Activated naive CD8-positive, alpha-beta T cell treated with anti-CD3 and anti-CD28 coated beads for 36 hours (primary cell): ENCODE measurements at regions not wholly inside any gene's neighbourhood (a gene's known extent, or its start where the extent isn't known, plus 50 kb on each side); places are given as distances from the start of the nearest gene placed in this dataset.
"Not testable (repeated sequence)": the region's sequence is repeated elsewhere in the genome, so short reads cannot be mapped to it uniquely, and the experiment has no call there.

ENCODE experiments used
- DNase-seq: peaks from one replicate; pipeline ENCODE4 v3.0.0; 2021
- H3K27ac Mint-ChIP-seq: one replicate; pipeline ENCODE4 v1.8.0; 2022; ENCODE audit warnings: mild to moderate bottlenecking, moderate library complexity, mixed read lengths
- H3K27me3 Mint-ChIP-seq: one replicate; pipeline ENCODE4 v1.8.0; 2022; ENCODE audit warnings: mild to moderate bottlenecking, mixed read lengths
- H3K36me3 Mint-ChIP-seq: one replicate; pipeline ENCODE4 v1.8.0; 2021; ENCODE audit warnings: mild to moderate bottlenecking, mixed read lengths
- H3K4me1 Mint-ChIP-seq: one replicate; pipeline ENCODE4 v1.8.0; 2021; ENCODE audit warnings: mixed read lengths
- H3K4me3 Mint-ChIP-seq: one replicate; pipeline ENCODE4 v1.8.0; 2022; ENCODE audit warnings: mild to moderate bottlenecking, moderate library complexity, mixed read lengths
- H3K9me3 Mint-ChIP-seq: one replicate; pipeline ENCODE4 v1.8.0; 2022; ENCODE audit warnings: mixed read lengths

DNA sequence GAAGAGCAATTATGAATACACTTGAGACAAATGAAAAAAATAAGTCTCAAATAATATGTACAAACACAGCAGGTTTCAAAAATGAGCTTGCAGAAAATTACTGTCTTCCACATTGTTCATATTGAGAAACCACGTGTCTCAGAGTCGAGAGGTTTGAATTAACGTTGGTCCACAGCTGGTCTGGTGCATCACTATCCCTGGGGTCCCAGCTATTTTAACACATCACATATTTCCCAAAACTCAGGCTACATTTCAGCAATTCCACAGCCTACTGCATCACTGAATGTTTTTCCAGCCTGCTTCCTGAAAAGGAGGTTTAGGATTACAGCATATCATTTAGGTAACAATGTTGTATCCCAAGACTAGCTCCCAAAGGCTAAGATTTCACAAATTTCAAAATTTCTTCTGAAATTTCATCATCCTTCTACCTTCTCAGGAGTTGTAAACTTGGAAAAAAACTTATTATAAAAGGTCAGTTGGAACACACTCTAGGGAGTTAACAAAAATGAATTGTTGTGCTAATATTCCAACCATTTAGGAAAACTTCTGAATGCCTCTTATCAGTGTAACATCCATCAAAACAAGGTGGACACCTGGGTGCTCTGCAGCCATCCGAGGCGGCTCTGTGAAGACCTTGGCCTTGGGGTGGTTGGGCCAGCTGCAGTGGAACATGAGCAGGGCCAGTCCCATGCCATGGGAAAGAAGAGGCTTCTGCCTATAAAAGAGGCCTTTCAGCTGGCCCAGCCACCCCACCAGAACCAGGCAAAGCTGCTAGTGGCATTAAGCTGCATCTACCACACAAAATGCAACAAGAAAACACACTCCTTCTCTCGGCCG is 198.1 kb upstream of the RBBP8 start:
- DNase-seq, result no peak
- no peaks in the 10 kb centered on the region for H3K36me3 Mint-ChIP-seq
- no peak overlapping the region for H3K27ac Mint-ChIP-seq
- H3K9me3 Mint-ChIP-seq, result no peaks in the 10 kb centered on the region
- peaks cover 3% of the 10 kb centered on the region for H3K27me3 Mint-ChIP-seq
- H3K4me1 Mint-ChIP-seq, result peaks cover 3% of the 10 kb centered on the region
- H3K4me3 Mint-ChIP-seq, result no peak overlapping the region

DNA sequence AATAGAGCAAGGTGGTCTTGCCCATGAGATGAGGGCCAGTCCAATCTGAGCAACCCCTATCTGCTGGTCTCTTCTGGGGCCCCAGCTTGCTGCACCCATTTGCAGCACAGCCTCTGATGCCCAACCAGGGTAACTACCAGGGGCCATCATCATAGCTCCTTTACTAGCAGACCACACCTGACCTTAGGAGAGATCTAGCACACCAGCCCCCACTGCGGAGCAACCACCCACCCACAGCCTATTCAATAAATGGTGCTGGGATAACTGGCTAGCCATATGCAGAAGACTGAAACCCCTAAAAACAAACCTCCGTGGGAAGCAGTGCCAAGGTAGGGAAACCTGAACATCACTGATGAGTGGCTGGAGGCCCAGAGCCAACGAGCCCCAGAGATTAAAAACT is 196.1 kb upstream of the RBBP8 start:
- peaks cover 6% of the 10 kb centered on the region for H3K4me1 Mint-ChIP-seq
- peaks cover under 1% of the 10 kb centered on the region for H3K9me3 Mint-ChIP-seq
- no peak overlapping the region for H3K27ac Mint-ChIP-seq
- no peaks in the 10 kb centered on the region for H3K36me3 Mint-ChIP-seq
- H3K4me3 Mint-ChIP-seq, result no peak overlapping the region
- DNase-seq, result no peak
- H3K27me3 Mint-ChIP-seq, result peaks cover under 1% of the 10 kb centered on the region

DNA sequence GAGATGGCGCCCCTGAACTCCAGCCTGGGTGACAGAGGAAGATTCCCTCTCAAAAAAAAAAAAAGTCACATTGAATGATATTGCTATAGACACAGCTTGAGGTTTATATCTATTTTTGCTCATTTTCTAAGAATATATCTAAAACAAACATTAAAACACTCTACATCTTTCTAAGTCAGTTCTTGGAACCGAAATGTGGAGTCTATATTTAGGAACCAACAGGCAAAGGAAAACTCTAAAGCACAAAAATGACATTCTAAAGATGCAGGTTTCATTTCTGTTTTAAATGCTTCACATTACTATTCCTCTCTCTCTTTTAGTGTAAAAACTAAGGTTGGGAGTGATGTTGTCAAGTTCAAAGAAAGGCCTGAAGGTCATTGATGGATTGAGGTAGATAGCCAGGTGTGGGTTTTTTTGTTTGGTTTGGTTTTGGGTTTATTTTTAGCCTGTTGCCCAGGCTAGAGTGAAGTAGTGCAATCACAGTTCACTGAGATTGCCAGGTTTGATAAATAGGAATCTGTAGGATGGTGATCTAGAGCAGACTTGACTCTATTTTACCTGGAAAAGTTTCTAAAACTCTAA is 194.0 kb upstream of the RBBP8 start:
- H3K9me3 Mint-ChIP-seq, result peaks cover 7% of the 10 kb centered on the region
- no peak overlapping the region for H3K27ac Mint-ChIP-seq
- DNase-seq, result no peak
- no peak overlapping the region for H3K4me3 Mint-ChIP-seq
- peaks cover 6% of the 10 kb centered on the region for H3K4me1 Mint-ChIP-seq
- no peaks in the 10 kb centered on the region for H3K36me3 Mint-ChIP-seq
- H3K27me3 Mint-ChIP-seq, result peaks cover 4% of the 10 kb centered on the region

DNA sequence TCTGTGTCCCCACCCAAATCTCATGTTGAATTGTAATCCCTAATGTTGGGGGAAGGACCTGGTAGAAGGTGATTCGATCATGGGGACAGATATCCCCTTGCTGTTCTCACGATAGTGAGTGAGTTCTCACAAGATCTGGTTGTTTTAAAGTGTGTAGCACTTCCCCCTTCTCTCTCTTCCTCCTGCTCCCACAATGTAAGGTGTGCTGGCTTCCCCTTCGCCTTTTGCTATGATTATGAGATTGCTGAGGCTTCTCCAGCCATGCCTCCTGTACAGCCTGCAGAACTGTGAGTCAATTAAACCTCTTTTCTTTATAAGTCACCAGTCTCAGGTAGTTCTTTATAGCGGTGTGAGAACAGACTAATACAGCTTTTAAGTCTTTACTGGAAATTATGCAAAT is 193.3 kb upstream of the RBBP8 start:
- Mint-ChIP-seq H3K27me3 (peaks cover 4% of the 10 kb centered on the region), H3K36me3 (no peaks in the 10 kb centered on the region), H3K27ac (no peak overlapping the region), H3K4me1 (peaks cover 6% of the 10 kb centered on the region), H3K9me3 (peaks cover 8% of the 10 kb centered on the region), H3K4me3 (no peak overlapping the region)
- no peak for DNase-seq

DNA sequence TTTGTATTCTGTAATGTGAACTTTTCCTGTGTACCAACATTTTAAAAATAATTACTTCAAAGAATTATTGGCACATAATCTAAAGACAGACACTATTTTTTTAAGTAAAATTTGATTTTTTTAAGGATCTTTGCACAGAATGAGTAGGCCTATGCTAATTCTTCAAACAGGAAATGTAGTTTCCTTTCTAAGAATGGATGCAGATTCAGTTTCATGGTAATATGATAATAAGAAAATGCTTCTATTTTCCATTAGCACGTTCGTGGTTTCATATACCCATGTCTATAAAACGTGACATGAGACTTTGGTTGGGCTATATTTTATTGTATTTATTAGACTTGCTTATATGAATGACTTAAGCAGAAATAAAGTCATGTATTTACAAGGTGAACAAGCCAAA is 191.8 kb upstream of the RBBP8 start:
- H3K9me3 Mint-ChIP-seq, result peaks cover 12% of the 10 kb centered on the region
- peaks cover 8% of the 10 kb centered on the region for H3K27me3 Mint-ChIP-seq
- H3K27ac Mint-ChIP-seq, result no peak overlapping the region
- H3K36me3 Mint-ChIP-seq, result no peaks in the 10 kb centered on the region
- peaks cover 6% of the 10 kb centered on the region for H3K4me1 Mint-ChIP-seq
- no peak for DNase-seq
- H3K4me3 Mint-ChIP-seq, result no peak overlapping the region

DNA sequence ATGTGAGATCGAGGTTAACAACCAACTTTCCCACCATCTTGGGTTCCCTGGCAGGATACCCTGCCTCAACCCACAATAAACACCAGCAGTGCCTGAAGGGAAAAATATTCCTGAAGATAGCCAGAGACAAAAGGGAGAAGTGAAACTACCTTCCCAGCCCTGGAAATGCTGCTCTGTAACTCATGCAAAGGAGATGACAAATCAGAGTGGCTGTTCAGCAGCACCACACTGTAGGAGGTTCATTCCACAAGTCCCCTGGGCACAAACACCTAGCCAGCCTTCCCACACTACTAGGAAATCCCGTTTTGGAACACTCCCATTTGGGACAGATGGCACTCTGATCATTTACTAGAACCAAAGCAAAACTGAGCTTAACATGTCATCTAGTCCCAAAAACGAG is 190.7 kb upstream of the RBBP8 start:
- peaks cover 12% of the 10 kb centered on the region for H3K9me3 Mint-ChIP-seq
- peaks cover 6% of the 10 kb centered on the region for H3K4me1 Mint-ChIP-seq
- H3K27ac Mint-ChIP-seq, result no peak overlapping the region
- peaks cover 8% of the 10 kb centered on the region for H3K27me3 Mint-ChIP-seq
- no peak overlapping the region for H3K4me3 Mint-ChIP-seq
- no peak for DNase-seq
- no peaks in the 10 kb centered on the region for H3K36me3 Mint-ChIP-seq

DNA sequence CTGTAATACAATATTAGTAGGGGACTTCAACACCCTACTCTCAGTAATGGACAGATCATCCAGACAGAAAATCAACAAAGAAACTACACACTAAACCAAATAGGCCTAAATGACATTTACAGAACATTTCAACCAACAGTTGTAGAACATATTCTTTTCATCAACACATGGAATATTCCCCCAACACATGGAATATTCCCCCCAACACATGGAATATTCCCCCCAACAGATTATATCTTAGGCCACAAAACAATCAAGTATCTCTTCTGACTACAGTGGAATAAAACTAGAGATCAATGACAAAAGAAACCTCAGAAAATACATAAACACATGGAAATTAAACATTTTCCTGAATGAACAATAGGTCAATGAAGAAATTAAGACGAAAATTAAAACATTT is 187.2 kb upstream of the RBBP8 start:
- Mint-ChIP-seq H3K9me3 (peaks cover 13% of the 10 kb centered on the region), H3K27ac (no peak overlapping the region), H3K4me3 (no peak overlapping the region), H3K4me1 (peaks cover 4% of the 10 kb centered on the region), H3K36me3 (no peaks in the 10 kb centered on the region), H3K27me3 (peaks cover 20% of the 10 kb centered on the region)
- DNase-seq, result no peak

DNA sequence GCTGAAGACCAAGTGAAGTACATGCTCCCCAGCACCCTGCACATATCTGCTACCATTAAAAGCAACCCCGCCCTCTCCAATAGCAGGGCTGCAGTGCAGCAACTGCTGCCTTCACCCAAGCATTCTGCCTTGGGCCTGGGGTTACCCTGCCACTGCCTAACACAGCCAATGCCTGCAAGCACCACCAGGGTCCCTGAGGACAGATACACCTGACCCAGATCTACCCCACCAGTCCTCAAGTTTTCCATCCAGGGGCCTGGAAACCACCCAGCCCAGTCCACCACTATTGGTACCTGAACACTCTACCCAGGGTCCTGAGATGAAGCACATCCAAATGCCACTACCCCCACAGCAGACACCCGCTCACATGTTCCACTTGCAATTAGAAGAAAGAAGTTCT is 181.1 kb upstream of the RBBP8 start:
- Mint-ChIP-seq H3K36me3 (no peaks in the 10 kb centered on the region), H3K9me3 (peaks cover 1% of the 10 kb centered on the region), H3K27me3 (peaks cover 38% of the 10 kb centered on the region), H3K4me3 (no peak overlapping the region), H3K27ac (no peak overlapping the region), H3K4me1 (no peaks in the 10 kb centered on the region)
- DNase-seq, result no peak

DNA sequence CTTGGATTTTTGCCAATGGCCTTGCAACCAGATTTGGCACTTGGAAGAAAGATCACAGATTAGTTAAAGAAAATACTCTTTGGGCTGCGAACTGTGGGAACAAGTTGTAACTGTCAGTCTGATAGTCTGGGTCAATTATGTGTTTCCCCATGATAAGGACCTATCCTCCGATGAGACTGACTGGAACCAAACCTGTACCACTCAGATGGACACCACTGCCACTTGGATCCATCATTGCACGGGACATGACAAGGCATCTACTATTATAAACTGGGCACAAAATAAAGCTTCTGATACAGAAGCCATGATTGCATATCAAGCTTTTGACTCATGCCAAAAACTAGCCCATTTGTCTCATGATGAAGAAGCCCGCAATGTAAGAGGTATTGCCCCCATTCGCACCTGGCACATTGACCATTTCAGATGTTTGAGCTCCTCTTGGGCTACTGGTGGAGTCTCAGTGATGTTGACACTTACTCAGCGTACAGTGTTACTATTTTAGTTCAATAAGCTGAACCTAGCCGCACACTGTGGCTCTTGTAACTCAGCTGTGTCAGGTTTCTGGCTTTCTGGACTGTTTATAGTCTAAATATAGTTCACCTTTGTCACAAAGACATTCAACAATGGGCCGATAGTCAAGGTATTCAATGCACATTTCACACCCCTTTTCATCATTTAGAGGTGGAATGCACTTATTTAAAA is 179.8 kb upstream of the RBBP8 start:
- Mint-ChIP-seq H3K4me3 (no peak overlapping the region), H3K27me3 (peaks cover 31% of the 10 kb centered on the region), H3K4me1 (no peaks in the 10 kb centered on the region), H3K36me3 (no peaks in the 10 kb centered on the region), H3K27ac (no peak overlapping the region), H3K9me3 (no peaks in the 10 kb centered on the region)
- DNase-seq, result no peak

DNA sequence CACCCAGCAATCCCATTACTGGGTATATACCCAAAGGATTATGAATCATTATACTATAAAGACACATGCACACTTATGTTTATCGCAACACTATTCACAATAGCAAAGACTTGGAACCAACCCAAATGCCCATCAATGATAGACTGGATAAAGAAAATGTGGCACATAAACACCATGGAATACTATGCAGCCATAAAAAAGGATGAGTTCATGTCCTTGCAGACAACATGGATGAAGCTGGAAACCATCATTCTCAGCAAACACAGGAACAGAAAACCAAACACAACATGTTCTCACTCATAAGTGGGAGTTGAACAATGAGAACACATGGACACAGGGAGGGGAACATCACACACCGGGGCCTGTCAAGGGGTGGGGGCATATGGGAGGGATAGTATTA is 169.1 kb upstream of the RBBP8 start:
- H3K27me3 Mint-ChIP-seq, result peaks cover 35% of the 10 kb centered on the region
- peaks cover 13% of the 10 kb centered on the region for H3K9me3 Mint-ChIP-seq
- DNase-seq, H3K27ac Mint-ChIP-seq, H3K4me3 Mint-ChIP-seq, H3K36me3 Mint-ChIP-seq, H3K4me1 Mint-ChIP-seq: not testable (repeated sequence)

DNA sequence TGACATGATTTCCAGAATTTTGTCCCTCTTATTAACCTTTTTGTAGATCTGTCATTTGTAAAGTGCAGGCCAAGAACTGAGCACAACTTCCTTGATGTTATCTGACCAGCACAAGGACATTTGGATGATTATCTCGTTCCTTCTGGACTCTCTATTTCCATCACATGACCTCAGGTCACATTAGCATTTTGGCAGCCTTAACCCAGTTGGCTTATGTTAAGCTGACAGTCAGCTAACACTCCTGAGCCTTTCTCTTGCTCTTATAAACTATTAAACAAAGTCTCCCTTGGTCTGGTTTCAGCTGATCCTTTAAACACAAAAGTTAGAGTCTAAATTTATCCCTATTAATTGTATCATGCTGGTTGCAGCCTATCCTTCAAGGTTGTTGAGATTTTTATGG is 167.2 kb upstream of the RBBP8 start:
- H3K4me1 Mint-ChIP-seq, result no peaks in the 10 kb centered on the region
- peaks cover 14% of the 10 kb centered on the region for H3K9me3 Mint-ChIP-seq
- no peaks in the 10 kb centered on the region for H3K36me3 Mint-ChIP-seq
- peaks cover 27% of the 10 kb centered on the region for H3K27me3 Mint-ChIP-seq
- H3K4me3 Mint-ChIP-seq, result no peak overlapping the region
- H3K27ac Mint-ChIP-seq, result no peak overlapping the region
- DNase-seq, result no peak

DNA sequence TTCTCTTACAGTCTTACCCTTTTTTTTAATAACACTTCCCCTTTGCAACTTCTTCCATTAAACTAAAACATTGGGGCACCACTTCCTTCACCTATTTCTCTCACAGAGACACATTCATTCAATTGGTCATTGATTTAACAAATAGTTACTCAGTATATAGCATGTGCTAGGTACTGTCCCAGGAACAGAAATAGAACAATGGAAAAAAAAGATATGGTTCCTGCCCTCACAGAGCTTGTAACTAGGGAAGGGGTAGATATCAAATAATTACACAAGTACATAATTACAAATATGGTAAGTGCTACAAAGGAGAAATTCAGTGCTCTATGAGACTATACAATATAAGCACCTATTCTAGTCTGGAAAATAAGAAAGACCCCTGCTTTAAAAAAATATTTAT is 165.5 kb upstream of the RBBP8 start:
- Mint-ChIP-seq H3K4me1 (no peaks in the 10 kb centered on the region), H3K36me3 (no peaks in the 10 kb centered on the region), H3K27me3 (peaks cover 30% of the 10 kb centered on the region), H3K27ac (no peak overlapping the region), H3K4me3 (no peak overlapping the region), H3K9me3 (peaks cover 18% of the 10 kb centered on the region)
- no peak for DNase-seq

DNA sequence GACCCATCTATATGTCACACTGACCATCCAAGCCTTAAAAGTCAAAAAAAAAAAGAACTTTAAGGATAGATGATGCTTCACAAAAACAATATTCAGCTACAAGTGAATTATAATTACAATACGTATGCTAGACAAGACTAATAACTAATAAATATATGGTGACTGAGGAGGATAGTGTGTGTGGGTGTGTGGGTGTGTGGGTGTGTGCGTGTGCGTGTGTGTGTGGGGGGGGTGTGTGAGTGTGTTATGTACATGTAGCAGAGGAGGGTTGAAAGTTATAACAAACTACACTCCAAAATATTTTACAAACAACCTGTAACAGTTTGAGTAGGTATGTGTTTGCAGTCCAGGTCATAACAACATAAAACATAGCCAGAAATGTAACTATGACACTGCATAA is 159.2 kb upstream of the RBBP8 start:
- no peaks in the 10 kb centered on the region for H3K4me1 Mint-ChIP-seq
- H3K4me3 Mint-ChIP-seq, result no peak overlapping the region
- no peak overlapping the region for H3K27ac Mint-ChIP-seq
- DNase-seq, result no peak
- no peaks in the 10 kb centered on the region for H3K36me3 Mint-ChIP-seq
- peaks cover 21% of the 10 kb centered on the region for H3K27me3 Mint-ChIP-seq
- peaks cover 9% of the 10 kb centered on the region for H3K9me3 Mint-ChIP-seq

DNA sequence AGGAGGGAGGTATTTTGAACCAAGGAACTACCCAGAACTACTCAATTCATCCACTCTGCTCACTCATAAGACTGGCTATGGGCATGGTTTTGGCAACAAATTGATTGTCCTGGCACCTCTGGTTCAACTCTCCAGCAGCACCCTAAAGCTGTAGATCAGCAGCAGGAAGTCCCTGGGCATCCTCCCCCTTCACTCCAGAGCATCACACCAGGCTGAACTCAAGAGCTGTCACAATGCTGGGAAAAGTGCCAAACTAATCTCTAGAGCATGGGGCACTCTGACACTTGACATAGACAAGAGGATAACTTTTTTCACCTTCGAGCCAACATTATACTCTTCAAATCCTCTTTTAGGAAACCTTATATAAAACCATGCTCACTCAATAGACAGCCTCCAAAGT is 154.1 kb upstream of the RBBP8 start:
- Mint-ChIP-seq H3K4me3 (no peak overlapping the region), H3K36me3 (no peaks in the 10 kb centered on the region), H3K4me1 (no peaks in the 10 kb centered on the region)

DNA sequence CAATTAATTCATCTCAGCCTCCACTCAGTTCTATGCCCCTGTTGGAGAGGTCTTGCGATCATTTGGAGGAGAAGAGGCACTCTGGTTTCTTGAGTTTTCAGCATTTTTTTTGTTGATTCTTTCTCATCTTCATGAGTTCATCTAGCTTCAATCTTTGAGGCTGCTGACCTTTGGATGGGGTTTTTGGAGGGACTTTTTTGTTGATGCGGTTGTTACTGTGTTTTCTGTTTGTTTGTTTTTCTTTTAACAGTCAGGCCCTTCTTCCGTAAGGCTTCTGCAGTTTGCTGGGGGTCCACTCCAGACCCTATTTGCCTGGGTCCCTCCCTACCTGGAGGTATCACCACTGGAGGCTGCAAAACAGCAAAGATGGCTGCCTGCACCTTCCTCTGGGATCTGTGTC is 149.9 kb upstream of the RBBP8 start:
- no peak overlapping the region for H3K4me3 Mint-ChIP-seq
- H3K27ac Mint-ChIP-seq, result no peak overlapping the region
- no peaks in the 10 kb centered on the region for H3K36me3 Mint-ChIP-seq
- no peaks in the 10 kb centered on the region for H3K4me1 Mint-ChIP-seq
- DNase-seq, result no peak
- H3K27me3 Mint-ChIP-seq, result peaks cover 32% of the 10 kb centered on the region
- H3K9me3 Mint-ChIP-seq, result no peaks in the 10 kb centered on the region

More for the DNA sequence above, 154.1 kb upstream of the RBBP8 start:
- no peak for DNase-seq
- Mint-ChIP-seq H3K27ac (no peak overlapping the region), H3K27me3 (peaks cover 23% of the 10 kb centered on the region), H3K9me3 (no peaks in the 10 kb centered on the region)
